ENCODE measurements at regions not wholly inside any gene's neighbourhood (a gene's known extent, or its start where the extent isn't known, plus 50 kb on each side); places are given as distances from the start of the nearest gene placed in this dataset.

GRCh38 chr22:47810505-47811500 lies 1048.4 kb downstream of the TBC1D22A start:
- Histone ChIP-seq H3K4me1 (ENCODE audit: low read depth) (no peaks in the 10 kb centered on the region), H3K9me3 (ENCODE audit: low read depth) (no peaks in the 10 kb centered on the region), H3K27me3 (no peaks in the 10 kb centered on the region), H3K36me3 (no peaks in the 10 kb centered on the region), H3K27ac (no peak overlapping the region), H3K4me3 (no peak overlapping the region)
- TF ChIP-seq CTCF (IDR thresholded peaks at IDR 0.05; ENCODE audit: low read depth, low read length), result no peak
- DNase-seq (ENCODE audit: low read depth in 1 of 2, low spot score in 1 of 2), result no peak

- no peak for TF ChIP-seq CTCF (IDR thresholded peaks at IDR 0.05; ENCODE audit: low read depth, low read length)
- no peaks in the 10 kb centered on the region for H3K36me3 ChIP-seq
- no peak for DNase-seq (ENCODE audit: low read depth in 1 of 2, low spot score in 1 of 2)
- H3K27ac ChIP-seq, result no peak overlapping the region
- no peak overlapping the region for H3K4me3 ChIP-seq
- H3K9me3 ChIP-seq (ENCODE audit: low read depth), result no peaks in the 10 kb centered on the region
- no peaks in the 10 kb centered on the region for H3K27me3 ChIP-seq
- no peaks in the 10 kb centered on the region for H3K4me1 ChIP-seq (ENCODE audit: low read depth)
These were observed 1046.6 kb downstream of the TBC1D22A start for GRCh38 chr22:47808886-47809620.

GRCh38 chr22:47808236-47808635 lies 1045.8 kb downstream of the TBC1D22A start:
- no peaks in the 10 kb centered on the region for H3K9me3 ChIP-seq (ENCODE audit: low read depth)
- H3K4me3 ChIP-seq, result no peak overlapping the region
- DNase-seq (ENCODE audit: low read depth in 1 of 2, low spot score in 1 of 2), result no peak
- H3K27ac ChIP-seq, result no peak overlapping the region
- no peaks in the 10 kb centered on the region for H3K36me3 ChIP-seq
- no peak for TF ChIP-seq CTCF (IDR thresholded peaks at IDR 0.05; ENCODE audit: low read depth, low read length)
- H3K4me1 ChIP-seq (ENCODE audit: low read depth), result no peaks in the 10 kb centered on the region
- H3K27me3 ChIP-seq, result no peaks in the 10 kb centered on the region

GRCh38 chr22:47807506-47807905 lies 1045.1 kb downstream of the TBC1D22A start:
- no peak for DNase-seq (ENCODE audit: low read depth in 1 of 2, low spot score in 1 of 2)
- no peak overlapping the region for H3K27ac ChIP-seq
- H3K4me1 ChIP-seq (ENCODE audit: low read depth), result no peaks in the 10 kb centered on the region

GRCh38 chr22:47806894-47807293 lies 1044.4 kb downstream of the TBC1D22A start:
- no peak overlapping the region for H3K27ac ChIP-seq
- H3K27me3 ChIP-seq, result no peaks in the 10 kb centered on the region
- no peaks in the 10 kb centered on the region for H3K36me3 ChIP-seq
- H3K4me3 ChIP-seq, result no peak overlapping the region
- H3K4me1 ChIP-seq (ENCODE audit: low read depth), result no peaks in the 10 kb centered on the region
- TF ChIP-seq CTCF (IDR thresholded peaks at IDR 0.05; ENCODE audit: low read depth, low read length), result no peak
- DNase-seq (ENCODE audit: low read depth in 1 of 2, low spot score in 1 of 2), result no peak
- H3K9me3 ChIP-seq (ENCODE audit: low read depth), result no peaks in the 10 kb centered on the region

More at GRCh38 chr22:47807506-47807905, 1045.1 kb downstream of the TBC1D22A start:
- no peaks in the 10 kb centered on the region for H3K9me3 ChIP-seq (ENCODE audit: low read depth)
- H3K36me3 ChIP-seq, result no peaks in the 10 kb centered on the region
- no peaks in the 10 kb centered on the region for H3K27me3 ChIP-seq
- no peak overlapping the region for H3K4me3 ChIP-seq
- TF ChIP-seq CTCF (IDR thresholded peaks at IDR 0.05; ENCODE audit: low read depth, low read length), result no peak
